PFSK-1 (cell line): ENCODE measurements at regions not wholly inside any gene's neighbourhood (a gene's known extent, or its start where the extent isn't known, plus 50 kb on each side); places are given as distances from the start of the nearest gene placed in this dataset.

Experiments
- POLR2AphosphoS5 ChIP-seq: IDR thresholded peaks from 2 replicates; pipeline ENCODE4 v1.6.1; 2012; ENCODE audit warnings: low read depth, mild to moderate bottlenecking, control low read depth, low read length, moderate library complexity
- SIN3A ChIP-seq: IDR thresholded peaks from 2 replicates; pipeline ENCODE4 v1.6.1; 2012; ENCODE audit warnings: mild to moderate bottlenecking, low read length, moderate library complexity, borderline replicate concordance; ENCODE audit not compliant: insufficient read depth
- TAF1 ChIP-seq: IDR thresholded peaks from 2 replicates; pipeline ENCODE4 v1.6.1; 2012; ENCODE audit warnings: low read length, control low read depth, borderline replicate concordance; ENCODE audit not compliant: insufficient read depth
- TF ChIP-seq, protein P1 (sequence below), 2 experiments: IDR thresholded peaks; 2 replicates each; pipeline versions ENCODE4 v1.6.1 to v1.8.0; 2011 to 2012; ENCODE audit warnings: low read depth in 2 of 2, low read length in 2 of 2, control low read depth in 1 of 2, inconsistent platforms in 1 of 2, mild to moderate bottlenecking in 1 of 2, moderate library complexity in 1 of 2; ENCODE audit not compliant: insufficient read depth in 1 of 2

DNA sequence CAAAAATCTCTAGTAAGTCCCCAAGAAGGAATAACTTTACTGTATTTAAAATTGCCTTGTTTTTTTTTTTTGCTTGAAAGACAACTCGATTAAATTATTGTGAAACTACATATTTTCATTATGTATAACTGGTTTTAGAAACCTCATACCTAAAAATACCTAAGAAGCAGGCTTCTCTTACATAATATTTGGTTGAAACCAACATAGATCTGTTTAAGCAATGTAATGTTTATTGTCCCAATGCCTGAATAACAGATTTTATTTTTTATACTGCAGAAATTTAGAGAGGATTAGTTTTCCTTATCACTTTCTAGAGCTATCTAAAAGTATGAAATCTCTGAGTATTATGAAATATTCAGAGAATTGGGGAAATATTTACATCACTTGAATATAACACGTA lies 78.5 kb upstream of the CHRM3 start:
- no peak for TF ChIP-seq POLR2AphosphoS5
- TF ChIP-seq, protein P1, sequence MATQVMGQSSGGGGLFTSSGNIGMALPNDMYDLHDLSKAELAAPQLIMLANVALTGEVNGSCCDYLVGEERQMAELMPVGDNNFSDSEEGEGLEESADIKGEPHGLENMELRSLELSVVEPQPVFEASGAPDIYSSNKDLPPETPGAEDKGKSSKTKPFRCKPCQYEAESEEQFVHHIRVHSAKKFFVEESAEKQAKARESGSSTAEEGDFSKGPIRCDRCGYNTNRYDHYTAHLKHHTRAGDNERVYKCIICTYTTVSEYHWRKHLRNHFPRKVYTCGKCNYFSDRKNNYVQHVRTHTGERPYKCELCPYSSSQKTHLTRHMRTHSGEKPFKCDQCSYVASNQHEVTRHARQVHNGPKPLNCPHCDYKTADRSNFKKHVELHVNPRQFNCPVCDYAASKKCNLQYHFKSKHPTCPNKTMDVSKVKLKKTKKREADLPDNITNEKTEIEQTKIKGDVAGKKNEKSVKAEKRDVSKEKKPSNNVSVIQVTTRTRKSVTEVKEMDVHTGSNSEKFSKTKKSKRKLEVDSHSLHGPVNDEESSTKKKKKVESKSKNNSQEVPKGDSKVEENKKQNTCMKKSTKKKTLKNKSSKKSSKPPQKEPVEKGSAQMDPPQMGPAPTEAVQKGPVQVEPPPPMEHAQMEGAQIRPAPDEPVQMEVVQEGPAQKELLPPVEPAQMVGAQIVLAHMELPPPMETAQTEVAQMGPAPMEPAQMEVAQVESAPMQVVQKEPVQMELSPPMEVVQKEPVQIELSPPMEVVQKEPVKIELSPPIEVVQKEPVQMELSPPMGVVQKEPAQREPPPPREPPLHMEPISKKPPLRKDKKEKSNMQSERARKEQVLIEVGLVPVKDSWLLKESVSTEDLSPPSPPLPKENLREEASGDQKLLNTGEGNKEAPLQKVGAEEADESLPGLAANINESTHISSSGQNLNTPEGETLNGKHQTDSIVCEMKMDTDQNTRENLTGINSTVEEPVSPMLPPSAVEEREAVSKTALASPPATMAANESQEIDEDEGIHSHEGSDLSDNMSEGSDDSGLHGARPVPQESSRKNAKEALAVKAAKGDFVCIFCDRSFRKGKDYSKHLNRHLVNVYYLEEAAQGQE (IDR thresholded peaks at IDR 0.05; ENCODE audit: insufficient read depth in 1 of 2, low read depth in 2 of 2, low read length in 2 of 2) = no peak
- TF ChIP-seq TAF1 = no peak
- TF ChIP-seq SIN3A = no peak
